Breast epithelium (tissue), 4 donors: ENCODE measurements at regions not wholly inside any gene's neighbourhood (a gene's known extent, or its start where the extent isn't known, plus 50 kb on each side); places are given as distances from the start of the nearest gene placed in this dataset.

Experiments
- DNase-seq, 2 donors: peaks; one replicate each; pipeline ENCODE4 v3.0.0-alpha.2; 2019; ENCODE audit warnings: low spot score in 2 of 2
- H3K27ac ChIP-seq, 2 donors: fragments of 200-600 bp; sonication (generic) in 1 of 2; one replicate each; pipeline ENCODE4 v1.5.1; 2016 to 2019; ENCODE audit warnings: mild to moderate bottlenecking in 1 of 2
- H3K27me3 ChIP-seq, 2 donors: fragments of 200-600 bp; sonication (generic) in 1 of 2; one replicate each; pipeline versions ENCODE4 v1.5.1 to v1.6.0; 2017 to 2019; ENCODE audit warnings: control low read depth in 1 of 2, mild to moderate bottlenecking in 1 of 2
- H3K36me3 ChIP-seq: fragments of 200-600 bp; one replicate; pipeline ENCODE4 v1.5.1; 2019
- H3K4me1 ChIP-seq, 2 donors: fragments of 200-600 bp; sonication (generic); one replicate each; pipeline ENCODE4 v1.5.1; 2016 to 2019; ENCODE audit warnings: control low read depth in 1 of 2
- H3K4me3 ChIP-seq, 3 donors: fragments of 200-600 bp; sonication (generic); 1 replicate in 2 of 3; 2 replicates in 1 of 3; pipeline ENCODE4 v1.5.1; 2016 to 2019; ENCODE audit warnings: mild to moderate bottlenecking in 3 of 3, moderate library complexity in 2 of 3
- H3K9me3 ChIP-seq, 2 donors: fragments of 200-600 bp; sonication (generic) in 1 of 2; one replicate each; pipeline ENCODE4 v1.5.1; 2016 to 2019; ENCODE audit warnings: control low read depth in 1 of 2
- CTCF ChIP-seq, 3 donors: fragments of 450-650 bp; IDR thresholded peaks; one replicate each; pipeline ENCODE4 v1.5.1; 2016 to 2017; ENCODE audit warnings: antibody characterized with exemption in 3 of 3, mild to moderate bottlenecking in 3 of 3, moderate library complexity in 3 of 3
- POLR2A ChIP-seq: fragments of 450-650 bp; IDR thresholded peaks from one replicate; pipeline ENCODE4 v1.6.1; 2016; ENCODE audit warnings: antibody characterized with exemption, mild to moderate bottlenecking, moderate library complexity
- POLR2AphosphoS5 ChIP-seq, 3 donors: sonication (generic); formaldehyde crosslinking; IDR thresholded peaks; one replicate each; pipeline ENCODE4 v1.6.1; 2017; ENCODE audit warnings: antibody characterized with exemption in 3 of 3
- intact Hi-C: fragments of 100-400 bp; cut with DNase I; formaldehyde crosslinking; loops from one replicate; pipeline ENCODE4 v1.15.1; 2023; ENCODE audit warnings: low total_unique reads

GRCh38 chr10:56605051-56605450 lies 244.0 kb upstream of the ZWINT start:
- H3K4me1 ChIP-seq: no peaks in the 10 kb centered on the region
- TF ChIP-seq POLR2A (no peak), CTCF (IDR thresholded peaks at IDR 0.05) (no peak), POLR2AphosphoS5 (IDR thresholded peaks at IDR 0.05) (no peak)
- no peak overlapping the region for H3K27ac ChIP-seq
- intact Hi-C loops: no loop called here
- no peaks in the 10 kb centered on the region for H3K36me3 ChIP-seq
- DNase-seq: no peak
- H3K9me3 ChIP-seq: no peaks in the 10 kb centered on the region
- peak overlapping the region in 1 of 3 donors; percentile 16 for H3K4me3 ChIP-seq
- H3K27me3 ChIP-seq: no peaks in the 10 kb centered on the region

GRCh38 chr10:56604624-56605023 lies 243.6 kb upstream of the ZWINT start:
- no peaks in the 10 kb centered on the region for H3K4me1 ChIP-seq
- no peaks in the 10 kb centered on the region for H3K36me3 ChIP-seq
- H3K27me3 ChIP-seq: no peaks in the 10 kb centered on the region
- intact Hi-C loops: no loop called here
- H3K27ac ChIP-seq: no peak overlapping the region
- H3K9me3 ChIP-seq: no peaks in the 10 kb centered on the region
- no peak overlapping the region for H3K4me3 ChIP-seq
- no peak for DNase-seq
- TF ChIP-seq POLR2AphosphoS5 (IDR thresholded peaks at IDR 0.05): no peak
- TF ChIP-seq CTCF (IDR thresholded peaks at IDR 0.05): no peak
- no peak for TF ChIP-seq POLR2A

- intact Hi-C loops: no loop called here
- TF ChIP-seq POLR2A (no peak), CTCF (IDR thresholded peaks at IDR 0.05) (no peak), POLR2AphosphoS5 (IDR thresholded peaks at IDR 0.05) (no peak)
- DNase-seq: no peak
Observed at GRCh38 chr10:56599201-56599600, 238.1 kb upstream of the ZWINT start.

GRCh38 chr10:56596257-56596656 lies 235.2 kb upstream of the ZWINT start:
- no peak for DNase-seq
- no peaks in the 10 kb centered on the region for H3K9me3 ChIP-seq
- H3K4me3 ChIP-seq: no peak overlapping the region
- intact Hi-C loops: no loop called here
- no peak overlapping the region for H3K27ac ChIP-seq
- no peaks in the 10 kb centered on the region for H3K4me1 ChIP-seq
- no peaks in the 10 kb centered on the region for H3K27me3 ChIP-seq
- no peak for TF ChIP-seq CTCF (IDR thresholded peaks at IDR 0.05)
- no peak for TF ChIP-seq POLR2A
- TF ChIP-seq POLR2AphosphoS5 (IDR thresholded peaks at IDR 0.05): no peak
- H3K36me3 ChIP-seq: no peaks in the 10 kb centered on the region

More at GRCh38 chr10:56599201-56599600, 238.1 kb upstream of the ZWINT start:
- H3K27me3 ChIP-seq: no peaks in the 10 kb centered on the region
- H3K36me3 ChIP-seq: no peaks in the 10 kb centered on the region
- no peaks in the 10 kb centered on the region for H3K4me1 ChIP-seq
- no peak overlapping the region for H3K4me3 ChIP-seq
- no peak overlapping the region for H3K27ac ChIP-seq
- H3K9me3 ChIP-seq: no peaks in the 10 kb centered on the region

- no peaks in the 10 kb centered on the region for H3K36me3 ChIP-seq
- H3K27me3 ChIP-seq: no peaks in the 10 kb centered on the region
- DNase-seq: no peak
- H3K4me1 ChIP-seq: no peaks in the 10 kb centered on the region
- intact Hi-C loops: no loop called here
- no peaks in the 10 kb centered on the region for H3K9me3 ChIP-seq
- TF ChIP-seq CTCF (IDR thresholded peaks at IDR 0.05) (no peak), POLR2A (no peak), POLR2AphosphoS5 (IDR thresholded peaks at IDR 0.05) (no peak)
- H3K4me3 ChIP-seq: no peak overlapping the region
- H3K27ac ChIP-seq: no peak overlapping the region
Observed at GRCh38 chr10:56593120-56593519, 232.1 kb upstream of the ZWINT start.
